Body of pancreas (tissue), 4 donors: ENCODE measurements at regions not wholly inside any gene's neighbourhood (a gene's known extent, or its start where the extent isn't known, plus 50 kb on each side); places are given as distances from the start of the nearest gene placed in this dataset.
A peak's percentile ranks its signal among the peaks of the same experiment; 100 is the strongest.

Source experiments
- CTCF ChIP-seq, 7 experiments: fragments of 450-650 bp in 4 of 7; fragments of 200-600 bp in 3 of 7; sonication (generic) in 3 of 7; IDR thresholded peaks; one replicate each; pipeline ENCODE4 v1.5.1; 2016 to 2019; ENCODE audit warnings: antibody characterized with exemption in 7 of 7
- POLR2A ChIP-seq, 3 donors: fragments of 450-650 bp; IDR thresholded peaks; one replicate each; pipeline ENCODE4 v1.6.1; 2016; ENCODE audit warnings: antibody characterized with exemption in 3 of 3, mild to moderate bottlenecking in 2 of 3

GRCh38 chrX:94492541-94492940, 818.5 kb downstream of the FAM133A start:
- no peak for TF ChIP-seq CTCF (IDR thresholded peaks at IDR 0.05)
- peak in 2 of 3 donors; percentile 65 to 68 for TF ChIP-seq POLR2A (IDR thresholded peaks at IDR 0.05)
